ENCODE measurements at regions not wholly inside any gene's neighbourhood (a gene's known extent, or its start where the extent isn't known, plus 50 kb on each side); places are given as distances from the start of the nearest gene placed in this dataset.

DNA sequence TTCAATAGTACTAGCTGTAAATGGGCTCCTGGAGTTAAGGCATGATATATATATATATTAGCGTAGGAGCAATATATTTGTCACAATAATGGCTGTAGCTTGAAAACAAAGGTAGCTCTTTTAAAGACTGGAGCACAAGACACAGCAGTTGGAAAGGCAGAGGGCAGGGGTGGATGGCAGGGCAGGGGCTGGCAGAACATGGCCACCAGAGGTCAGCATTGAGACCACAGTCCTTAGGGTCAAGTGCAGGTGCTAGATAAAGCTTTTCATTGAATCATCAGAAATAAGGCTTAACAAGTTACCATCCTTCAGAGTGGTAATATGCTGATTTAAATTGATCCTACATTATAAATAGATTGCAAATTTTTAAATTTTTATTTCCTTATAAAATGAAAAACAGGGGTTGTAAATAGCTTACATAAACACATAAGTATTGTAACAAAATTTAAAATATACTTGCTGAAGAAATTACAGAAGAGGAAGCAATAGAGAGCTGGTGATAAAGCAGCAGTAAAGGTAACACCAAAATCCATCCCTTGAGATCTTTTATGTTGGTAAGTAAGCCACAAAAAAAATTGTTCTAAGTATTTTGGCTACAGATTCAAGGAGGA is 161.2 kb upstream of the PIEZO2 start:
- peak; percentile 33 for DNase-seq

DNA sequence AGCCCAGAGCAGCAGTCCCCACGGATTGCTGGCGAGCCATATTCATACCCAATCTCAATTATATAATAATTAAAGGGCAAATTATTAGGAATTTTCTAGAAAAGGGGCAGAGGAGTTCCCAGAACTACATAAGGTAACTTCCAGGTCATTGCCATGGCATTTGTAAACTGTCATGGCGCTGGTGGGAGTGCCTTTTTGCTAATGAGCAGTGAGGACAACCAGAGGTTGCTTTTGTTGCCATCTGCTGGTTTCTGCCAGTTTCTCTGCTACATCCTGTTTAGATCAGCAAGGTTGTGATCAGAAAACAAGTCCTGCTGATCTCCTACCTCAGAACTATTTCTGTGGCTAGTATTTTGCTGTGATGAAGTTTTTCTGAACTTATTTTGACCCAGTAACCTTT is 159.8 kb upstream of the PIEZO2 start:
- DNase-seq = no peak

DNA sequence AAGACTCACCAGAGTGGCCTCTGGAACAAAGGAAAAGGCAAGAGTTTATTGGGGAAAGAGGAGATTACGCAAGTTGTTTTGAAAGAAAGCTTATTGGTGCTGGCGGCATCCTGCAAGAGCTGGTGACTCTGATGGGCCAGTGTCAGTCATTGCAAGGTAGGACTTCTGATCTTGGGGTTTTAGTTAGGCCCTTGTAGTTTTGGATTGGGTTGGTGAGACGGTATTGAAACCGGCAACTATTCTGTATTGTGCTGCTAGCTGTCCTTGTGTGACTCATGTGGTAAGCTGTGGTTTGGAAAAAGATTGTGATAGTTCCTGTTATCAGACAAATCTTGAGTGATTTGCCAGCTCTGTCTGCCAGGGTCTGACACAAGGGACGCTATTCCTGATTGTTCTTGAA is 159.1 kb upstream of the PIEZO2 start:
- DNase-seq = no peak

- DNase-seq = no peak
These were observed 158.3 kb upstream of the PIEZO2 start for GRCh38 chr18:11307716-11308115.

DNA sequence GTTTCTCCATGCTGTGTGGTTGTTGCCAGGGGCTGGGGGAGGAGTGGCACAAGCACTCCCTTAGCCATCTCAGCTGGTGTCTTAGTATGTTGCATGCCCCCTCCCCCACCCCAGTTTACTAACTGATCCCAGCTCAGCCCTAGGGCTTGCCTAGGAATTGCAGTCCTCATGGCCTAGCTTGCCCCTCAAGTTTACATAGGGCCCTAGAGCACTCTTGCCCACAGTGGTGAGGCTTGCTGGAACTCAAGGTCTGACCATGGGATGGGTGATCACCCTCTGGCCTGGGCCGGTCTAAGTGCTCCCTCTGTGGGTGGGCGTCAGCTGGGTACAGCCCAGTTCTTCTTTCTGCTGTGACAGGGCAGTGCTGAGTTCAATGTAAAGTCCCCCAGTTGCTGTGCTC is 156.1 kb upstream of the PIEZO2 start:
- DNase-seq = no peak

DNA sequence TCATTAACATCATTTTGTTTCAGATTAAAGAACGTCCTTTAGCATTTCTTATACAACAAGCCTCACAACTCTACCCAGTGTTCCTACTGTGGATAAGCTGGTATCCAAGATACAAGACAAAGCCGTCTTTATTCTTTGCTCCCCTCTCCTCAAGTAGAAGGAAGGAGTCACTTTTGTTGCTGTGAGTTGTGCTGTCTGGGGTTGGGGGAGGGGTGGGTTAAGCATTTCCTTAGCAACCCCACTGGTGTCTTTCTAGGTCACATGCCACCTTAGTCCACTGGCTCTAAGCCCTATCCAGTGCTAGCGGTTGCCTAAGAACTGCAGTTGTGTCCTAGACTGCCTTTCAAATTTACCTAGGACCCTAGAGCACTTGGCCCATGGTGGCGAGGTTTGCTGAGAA is 155.6 kb upstream of the PIEZO2 start:
- no peak for DNase-seq

DNA sequence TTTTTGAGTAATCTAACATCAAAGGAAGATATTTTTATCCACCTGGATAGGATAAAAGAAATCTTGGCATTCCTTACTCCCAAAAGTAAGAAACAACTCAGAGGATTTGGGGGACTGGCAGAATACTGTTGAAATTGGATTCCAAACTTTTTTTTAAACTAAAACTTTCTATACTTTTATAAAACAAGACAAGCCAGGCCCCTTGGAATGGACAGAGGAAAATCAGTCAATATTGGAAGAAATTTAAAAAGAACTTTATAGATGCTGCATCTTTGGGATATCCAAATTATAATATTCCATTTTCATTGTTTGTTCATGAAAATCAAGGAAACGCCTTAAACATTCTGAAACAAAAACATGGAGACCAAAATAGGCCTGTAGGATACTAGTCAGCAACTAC is 147.6 kb upstream of the PIEZO2 start:
- DNase-seq = no peak

DNA sequence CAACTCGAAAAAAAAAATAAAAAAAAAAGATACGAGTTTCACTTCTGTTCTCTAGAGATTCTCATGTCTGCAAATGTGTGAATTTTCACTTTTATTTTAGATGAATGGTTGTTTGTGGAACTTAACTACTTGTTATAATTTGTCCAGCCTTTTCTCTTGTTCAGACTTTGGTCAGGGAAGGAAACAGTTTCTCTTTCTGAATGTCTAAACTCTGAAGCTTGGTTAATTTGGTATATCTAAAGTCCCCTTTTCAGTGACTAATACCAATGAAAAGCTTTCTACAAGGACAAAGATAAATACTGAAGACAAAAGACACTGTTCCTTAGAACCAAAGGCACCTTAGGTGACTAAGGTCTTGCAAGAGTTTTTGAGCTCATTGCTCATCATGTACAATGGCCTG is 144.4 kb upstream of the PIEZO2 start:
- no peak for DNase-seq

GRCh38 chr18:11290786-11291185 is 141.4 kb upstream of the PIEZO2 start:
- no peak for DNase-seq

DNA sequence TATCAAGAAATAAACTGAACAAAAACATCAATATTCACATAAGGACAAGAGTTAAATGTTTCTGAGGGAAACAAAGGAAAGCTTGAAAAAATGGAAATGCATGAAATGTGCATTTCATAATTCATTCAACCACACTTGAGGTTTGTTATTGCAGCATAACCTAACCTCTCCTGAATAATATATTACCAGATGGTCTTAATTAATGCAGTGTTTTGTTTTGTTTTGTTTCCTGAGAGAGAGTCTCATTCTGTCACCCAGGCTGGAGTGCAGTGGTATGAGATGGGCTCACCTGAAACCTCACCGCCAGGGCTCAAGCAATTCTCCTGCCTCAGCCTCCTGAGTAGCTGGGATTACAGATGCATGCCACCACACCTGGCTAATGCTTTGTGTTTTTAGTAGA is 139.9 kb upstream of the PIEZO2 start:
- DNase-seq = no peak

- DNase-seq = no peak
These were observed 139.0 kb upstream of the PIEZO2 start for GRCh38 chr18:11288401-11288800.

DNA sequence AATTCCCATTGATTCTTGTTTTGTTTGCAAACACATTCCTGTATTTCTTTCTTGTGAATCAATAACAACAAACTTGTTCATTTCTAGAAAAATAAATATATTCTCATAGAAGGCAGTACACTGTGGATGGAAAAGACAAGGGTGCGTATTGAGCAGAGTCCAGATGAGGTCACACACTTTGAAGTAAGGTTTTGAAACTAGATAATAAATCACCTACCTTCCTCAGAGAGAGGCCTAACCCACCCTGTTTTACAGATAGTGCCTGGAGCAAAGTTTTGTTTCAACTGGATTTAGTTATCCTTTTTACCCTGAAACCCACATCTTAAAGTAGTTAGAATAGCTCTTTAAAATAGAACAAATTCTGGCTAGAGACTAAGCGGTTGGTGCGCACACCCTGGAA is 137.1 kb upstream of the PIEZO2 start:
- DNase-seq = no peak

DNA sequence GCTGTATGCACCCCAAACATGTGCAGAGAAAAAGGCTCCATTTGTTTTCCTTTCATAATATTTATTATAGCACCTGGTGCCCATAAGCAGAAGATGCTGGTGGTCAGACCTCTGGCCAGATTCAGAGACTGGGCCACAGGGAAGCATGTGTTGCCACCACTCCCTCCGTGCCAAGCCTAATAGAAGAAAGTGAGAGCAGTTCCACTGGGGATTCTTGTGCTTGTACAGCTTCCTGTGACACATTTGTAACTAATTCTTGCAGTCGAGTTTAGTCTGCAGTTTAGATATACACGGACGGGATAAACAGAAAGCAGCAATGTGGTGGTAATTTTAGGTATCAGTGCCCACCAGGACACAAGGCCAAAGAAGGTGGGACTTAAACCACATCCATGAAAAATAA is 135.4 kb upstream of the PIEZO2 start:
- DNase-seq = no peak

DNA sequence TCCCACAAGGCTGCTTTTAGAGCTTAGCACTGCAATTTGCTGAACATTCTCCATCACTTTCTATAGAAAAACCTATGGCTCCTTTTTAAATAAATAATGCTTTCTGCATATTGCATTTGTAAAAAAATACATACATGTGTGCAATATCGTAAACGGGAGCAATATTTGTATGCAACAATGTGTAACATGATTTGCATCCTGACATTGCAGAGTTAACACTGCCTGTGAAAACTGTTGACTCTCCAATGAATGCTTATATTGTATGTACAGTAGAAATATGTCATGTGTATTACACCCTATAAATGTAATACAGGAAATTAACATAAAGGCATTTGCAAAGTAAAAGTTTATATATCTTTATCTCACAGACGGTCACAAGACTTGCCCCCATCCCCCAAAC is 135.0 kb upstream of the PIEZO2 start:
- no peak for DNase-seq

DNA sequence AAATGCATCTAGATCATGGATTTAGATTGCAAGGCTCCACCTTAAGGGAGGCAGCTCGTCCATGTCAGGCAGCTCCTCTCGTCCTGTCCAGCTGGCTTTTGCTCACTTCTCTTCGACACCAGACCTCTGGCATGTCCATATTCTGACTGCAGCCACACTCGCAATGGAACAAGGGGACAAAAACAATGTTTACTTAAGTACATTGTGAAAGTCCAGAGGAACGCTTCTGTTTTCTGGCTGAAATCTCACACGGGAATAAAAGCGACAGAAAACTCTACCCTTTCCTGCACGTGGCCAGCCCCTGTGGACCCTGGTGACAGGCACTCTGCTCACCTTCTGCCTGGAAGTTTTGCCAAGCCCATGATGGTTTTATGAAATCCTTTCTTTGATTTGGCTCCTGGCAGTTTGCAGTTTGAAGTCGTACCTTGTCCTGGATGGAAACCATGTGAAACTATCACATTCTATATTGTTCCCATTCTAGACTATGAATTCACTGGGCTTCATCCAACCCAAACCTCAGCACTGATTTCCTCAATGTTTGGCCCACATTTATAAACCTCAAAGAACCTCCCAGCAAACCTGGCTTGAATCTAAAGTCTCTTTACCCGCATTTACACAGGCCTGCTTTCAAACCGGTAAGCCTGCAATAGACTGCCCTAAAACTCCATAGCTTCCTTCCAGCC is 134.3 kb upstream of the PIEZO2 start:
- DNase-seq = no peak

DNA sequence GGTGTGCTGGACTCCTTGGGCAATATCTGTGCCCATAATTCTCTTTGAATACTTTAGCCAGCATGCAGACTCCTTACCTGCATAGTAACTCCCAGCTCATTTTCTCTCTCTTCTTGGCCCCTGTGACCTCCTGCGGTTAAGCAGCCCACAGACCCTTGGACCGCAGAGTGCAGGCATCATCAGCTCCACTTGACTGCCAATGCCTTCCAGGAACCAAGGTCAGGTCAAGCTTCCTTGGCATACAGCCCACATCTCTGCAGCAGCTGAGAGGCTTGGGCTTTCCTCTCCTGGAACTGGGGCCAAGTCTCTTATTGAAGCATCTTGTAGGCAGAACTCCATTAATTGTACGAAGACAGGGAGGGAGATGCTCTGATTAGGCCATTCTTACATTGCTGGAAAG is 130.1 kb upstream of the PIEZO2 start:
- no peak for DNase-seq

GRCh38 chr18:11276678-11277077 is 127.3 kb upstream of the PIEZO2 start:
- DNase-seq = no peak

DNA sequence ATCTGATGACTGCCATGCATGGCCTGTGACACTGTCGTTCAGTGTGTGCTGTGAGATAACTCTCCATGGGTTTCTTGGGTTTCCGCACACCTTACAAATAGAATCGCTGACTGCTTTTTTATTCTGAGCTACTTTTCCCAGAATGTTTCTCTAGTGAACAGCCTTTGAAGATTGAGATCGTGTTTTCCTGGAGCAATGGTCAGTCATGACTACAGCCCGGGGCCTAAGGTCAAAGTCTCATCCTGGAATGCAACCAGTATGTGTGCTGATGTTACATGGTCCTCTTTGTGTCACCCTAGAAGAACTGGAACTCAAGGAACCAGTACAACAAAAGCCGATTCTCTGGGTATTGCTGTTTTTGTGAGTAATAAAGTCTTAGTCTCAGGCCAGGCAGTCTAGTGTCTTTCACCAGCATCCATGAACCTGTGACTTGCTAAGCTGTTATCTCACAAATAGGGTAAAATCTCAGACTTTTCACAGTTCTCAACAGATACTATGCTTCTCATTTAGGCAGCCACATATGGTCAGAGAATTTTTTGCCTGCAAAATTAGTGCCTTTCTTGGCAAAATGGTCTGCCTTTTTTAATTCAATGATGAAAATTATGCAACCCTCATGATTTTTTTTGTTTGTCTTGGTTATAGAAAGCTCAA is 124.9 kb upstream of the PIEZO2 start:
- DNase-seq = no peak

DNA sequence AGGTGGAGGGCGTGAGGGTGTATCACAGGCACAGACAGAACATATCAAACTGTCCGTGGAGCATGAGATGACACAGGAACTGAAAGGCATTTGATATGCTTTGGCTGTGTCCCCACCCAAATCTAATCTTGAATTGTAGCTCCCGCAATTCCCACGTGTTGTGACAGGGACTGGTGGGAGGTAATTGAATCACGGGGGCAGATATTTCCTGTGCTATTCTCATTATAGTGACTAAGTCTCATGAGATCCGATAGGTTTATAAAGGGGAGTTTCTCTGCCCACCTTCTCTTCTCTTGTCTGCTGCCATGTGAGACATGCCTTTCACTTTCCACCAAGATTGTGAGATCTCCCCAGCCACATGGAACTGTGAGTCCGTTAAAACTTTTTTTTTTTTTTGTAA is 123.1 kb upstream of the PIEZO2 start:
- DNase-seq = no peak

- no peak for DNase-seq
These were observed 122.6 kb upstream of the PIEZO2 start for GRCh38 chr18:11271954-11272353.

DNA sequence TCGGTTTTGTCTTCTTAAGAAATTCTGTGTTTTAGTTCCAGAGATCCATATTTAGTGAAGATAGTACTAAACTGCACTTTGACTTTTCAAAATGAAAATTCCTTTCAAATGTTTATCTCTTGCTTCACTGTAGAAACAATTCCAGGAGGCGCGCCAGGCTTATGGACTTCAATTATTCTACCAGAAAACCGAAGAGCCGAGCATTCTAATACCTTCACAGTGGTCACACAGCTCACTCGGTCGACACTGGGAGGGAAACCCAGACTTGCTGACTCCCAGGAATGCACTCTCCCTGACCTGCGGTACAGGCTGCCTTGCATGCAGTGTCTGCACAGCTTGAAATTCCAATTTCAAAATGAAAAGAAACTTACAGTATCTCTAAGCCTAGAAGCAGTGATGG is 119.9 kb upstream of the PIEZO2 start:
- DNase-seq = no peak

GRCh38 chr18:11268741-11269233 is 119.4 kb upstream of the PIEZO2 start:
- DNase-seq = no peak

- DNase-seq = no peak
These were observed 118.8 kb upstream of the PIEZO2 start for GRCh38 chr18:11268153-11268552.

DNA sequence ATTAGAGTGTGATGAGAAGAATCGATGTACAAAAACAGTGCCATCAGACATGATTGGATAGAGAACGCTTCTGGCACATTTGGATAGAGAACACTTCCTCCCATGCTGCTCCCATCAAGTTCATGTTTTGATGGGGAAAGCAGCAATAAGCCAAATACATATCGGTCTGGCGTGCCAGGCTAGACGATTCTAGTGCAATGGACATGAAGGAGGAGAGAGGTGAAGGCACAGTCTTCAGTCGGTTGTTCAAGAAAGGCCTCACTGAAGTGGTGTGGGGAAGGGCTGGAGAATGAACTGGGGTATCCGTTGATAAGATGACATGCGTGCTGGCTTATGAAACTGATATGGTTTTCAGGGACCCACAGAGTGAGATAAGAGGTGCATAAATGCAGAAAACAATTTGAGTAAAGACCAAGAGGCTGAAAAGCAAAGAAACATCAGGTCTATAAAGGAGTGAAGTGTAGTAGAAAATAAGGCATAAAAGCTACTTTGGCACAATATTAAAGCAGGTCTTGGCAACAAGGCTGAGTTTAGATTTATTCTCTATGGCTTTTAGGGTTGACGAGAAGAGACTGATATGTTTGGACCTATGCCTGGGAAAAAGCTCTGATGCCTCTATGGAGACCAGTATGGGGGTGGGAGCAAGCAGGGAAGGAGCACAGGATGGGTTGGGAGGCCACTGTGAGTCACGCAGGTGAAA is 117.6 kb upstream of the PIEZO2 start:
- no peak for DNase-seq
